Spleen (tissue), 11 donors: ENCODE measurements at regions not wholly inside any gene's neighbourhood (a gene's known extent, or its start where the extent isn't known, plus 50 kb on each side); places are given as distances from the start of the nearest gene placed in this dataset.

ENCODE experiments used
- DNase-seq: peaks from one replicate; pipeline ENCODE4 v3.0.0-alpha.2; 2020
- H3K27ac ChIP-seq, 8 donors: fragments of 200-600 bp; sonication (generic) in 7 of 8; 1 replicate in 4 of 8; 2 replicates in 4 of 8; pipeline versions ENCODE4 v1.5.0 to v1.8.0; 2016 to 2021; ENCODE audit warnings: inconsistent platforms in 4 of 8, mild to moderate bottlenecking in 4 of 8, moderate library complexity in 1 of 8
- H3K27me3 ChIP-seq, 7 donors: fragments of 200-600 bp; sonication (generic) in 6 of 7; replicated peaks in 1 of 7; 1 replicate in 4 of 7; 2 replicates in 3 of 7; pipeline versions ENCODE4 v1.5.0 to v1.8.0; 2016 to 2021; ENCODE audit warnings: inconsistent platforms in 3 of 7, mild to moderate bottlenecking in 1 of 7
- H3K36me3 ChIP-seq, 6 donors: fragments of 200-600 bp; sonication (generic) in 5 of 6; 1 replicate in 4 of 6; 2 replicates in 2 of 6; pipeline versions ENCODE4 v1.5.0 to v1.8.0; 2016 to 2021; ENCODE audit warnings: inconsistent platforms in 2 of 6
- H3K4me1 ChIP-seq, 6 donors: fragments of 200-600 bp; sonication (generic) in 5 of 6; 1 replicate in 3 of 6; 2 replicates in 3 of 6; pipeline versions ENCODE4 v1.5.0 to v1.8.0; 2016 to 2021; ENCODE audit warnings: inconsistent platforms in 3 of 6
- H3K4me3 ChIP-seq, 8 donors: fragments of 200-600 bp; sonication (generic) in 7 of 8; 1 replicate in 4 of 8; 2 replicates in 4 of 8; pipeline versions ENCODE4 v1.5.0 to v1.8.0; 2016 to 2021; ENCODE audit warnings: inconsistent platforms in 4 of 8, mild to moderate bottlenecking in 4 of 8, moderate library complexity in 2 of 8
- H3K9me3 ChIP-seq, 8 donors: fragments of 200-600 bp; sonication (generic) in 7 of 8; 1 replicate in 4 of 8; 2 replicates in 4 of 8; pipeline versions ENCODE4 v1.5.0 to v1.8.0; 2016 to 2021; ENCODE audit warnings: inconsistent platforms in 4 of 8
- CTCF ChIP-seq, 11 experiments: fragments of 200-600 bp in 7 of 11; fragments of 450-650 bp in 4 of 11; sonication (generic) in 4 of 11; IDR thresholded peaks in 8 of 11; conservative IDR thresholded peaks in 3 of 11; 1 replicate in 7 of 11; 2 replicates in 4 of 11; pipeline versions ENCODE4 v1.4.0 to v1.8.0; 2016 to 2021; ENCODE audit warnings: antibody characterized with exemption in 11 of 11, inconsistent platforms in 4 of 11, mild to moderate bottlenecking in 1 of 11
- POLR2A ChIP-seq, 3 donors: fragments of 450-650 bp; IDR thresholded peaks; one replicate each; pipeline ENCODE4 v1.5.1; 2017; ENCODE audit warnings: antibody characterized with exemption in 3 of 3, mild to moderate bottlenecking in 1 of 3
- POLR2AphosphoS5 ChIP-seq, 3 donors: sonication (generic); formaldehyde crosslinking; IDR thresholded peaks; one replicate each; pipeline ENCODE4 v1.5.1; 2017; ENCODE audit warnings: antibody characterized with exemption in 3 of 3
- whole genome bisulfite sequencing, 5 donors: extraction: QIAGEN DNeasy Blood & Tissue Kit in 3 of 5; methylation state at CpG; one replicate each; pipeline versions ENCODE4 v1.1.5 to v1.1.7; 2013 to 2018; 5-methylcytosine and 5-hydroxymethylcytosine counted together
- intact Hi-C: fragments of 100-400 bp; cut with DNase I; formaldehyde crosslinking; loops from one replicate; pipeline ENCODE4 v1.15.0; 2023; ENCODE audit warnings: low total_unique reads
- donor health status: healthy with polysubstance abuse.
- donor health status: DM: no; HTN: no; CAD: no; lungs with moderate emphysema.
- donor health status: DM: no; HTN: no; CAD: no.
- donor health status: Bipolar disorder and iron deficiency.
- donor health status: healthy.
- donor health status: DM: no; HTN: no; CAD: no.
- donor health status: DM: yes; HTN: yes; CAD: no.

- Histone ChIP-seq H3K36me3 (no peaks in the 10 kb centered on the region), H3K4me3 (no peak overlapping the region), H3K9me3 (peaks cover 0 to 8% (median 0%) of the 10 kb centered on the region in 8 donors), H3K27me3 (no peaks in the 10 kb centered on the region), H3K27ac (no peak overlapping the region), H3K4me1 (no peaks in the 10 kb centered on the region)
- intact Hi-C loops, result no loop called here
- TF ChIP-seq POLR2AphosphoS5 (IDR thresholded peaks at IDR 0.05) (no peak), CTCF (IDR thresholded peaks at IDR 0.05 in 8 of 11, conservative IDR thresholded peaks at IDR 0.05 in 3 of 11) (no peak), POLR2A (IDR thresholded peaks at IDR 0.05) (no peak)
- WGBS, 5 donors, result 44 to 53% (median 51%) methylated on average over 3 of the region's 3 CpGs
- DNase-seq, result no peak
These were observed 75.7 kb downstream of the IRX1 start for GRCh38 chr5:3671337-3671736.

DNA sequence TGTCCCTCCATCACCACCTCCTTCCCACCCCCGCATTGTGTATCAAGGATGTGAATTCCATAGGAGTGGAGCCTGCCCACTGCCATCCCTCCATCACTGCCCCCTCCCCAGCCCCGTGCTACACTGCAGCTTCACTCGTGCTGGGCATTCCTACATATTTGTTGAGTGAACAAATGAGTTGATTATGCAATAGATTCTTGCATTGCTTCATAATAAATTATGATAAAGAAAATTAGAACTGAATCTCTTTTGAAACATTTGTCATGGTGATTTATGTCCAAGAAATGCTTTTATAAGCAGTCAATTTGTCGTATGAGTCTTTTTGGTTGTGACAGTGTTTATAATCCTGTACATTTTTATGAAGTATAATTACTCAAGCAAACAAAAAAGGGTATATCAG, 83.2 kb downstream of the IRX1 start:
- H3K4me1 ChIP-seq, result no peaks in the 10 kb centered on the region
- intact Hi-C loops, result no loop called here
- WGBS, 5 donors, result 77 to 88% (median 86%) methylated on average over 4 of the region's 4 CpGs

DNA sequence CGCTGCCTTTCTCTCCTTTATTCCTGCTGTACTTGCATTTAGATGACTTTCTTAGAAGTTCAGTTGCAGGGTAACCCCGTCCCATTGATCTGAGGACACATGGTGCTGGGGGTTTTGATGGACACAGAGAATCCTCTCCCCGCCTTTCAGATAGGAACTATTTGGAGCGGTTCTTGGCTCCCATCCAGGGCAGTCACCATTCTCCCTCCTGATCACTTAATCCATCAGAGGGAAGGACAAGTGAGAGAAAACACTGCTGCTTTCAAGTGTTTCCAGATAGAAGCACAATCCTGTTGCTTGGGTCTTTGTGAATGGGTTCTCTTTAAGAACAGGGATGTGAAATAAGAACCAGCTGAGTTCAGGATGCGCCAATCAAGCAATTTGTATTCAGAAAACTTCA, 85.2 kb downstream of the IRX1 start:
- 70 to 90% (median 86%) methylated on average over 5 of the region's 5 CpGs for WGBS, 5 donors
- intact Hi-C loops, result no loop called here
- TF ChIP-seq POLR2A (IDR thresholded peaks at IDR 0.05), result no peak
- TF ChIP-seq POLR2AphosphoS5 (IDR thresholded peaks at IDR 0.05), result no peak
- TF ChIP-seq CTCF (IDR thresholded peaks at IDR 0.05 in 8 of 11, conservative IDR thresholded peaks at IDR 0.05 in 3 of 11), result no peak
- H3K36me3 ChIP-seq, result no peaks in the 10 kb centered on the region
- DNase-seq, result no peak
- H3K4me3 ChIP-seq, result no peak overlapping the region
- no peaks in the 10 kb centered on the region for H3K4me1 ChIP-seq
- no peaks in the 10 kb centered on the region for H3K27me3 ChIP-seq
- H3K9me3 ChIP-seq, result peaks cover 0 to 7% (median 0%) of the 10 kb centered on the region in 8 donors
- H3K27ac ChIP-seq, result no peak overlapping the region

More for the DNA sequence above, 83.2 kb downstream of the IRX1 start:
- DNase-seq, result no peak
- Histone ChIP-seq H3K27me3 (no peaks in the 10 kb centered on the region), H3K27ac (no peak overlapping the region), H3K4me3 (no peak overlapping the region), H3K36me3 (no peaks in the 10 kb centered on the region), H3K9me3 (peaks cover 0 to 7% (median 0%) of the 10 kb centered on the region in 8 donors)
- TF ChIP-seq POLR2AphosphoS5 (IDR thresholded peaks at IDR 0.05), result no peak
- TF ChIP-seq CTCF (IDR thresholded peaks at IDR 0.05 in 8 of 11, conservative IDR thresholded peaks at IDR 0.05 in 3 of 11), result no peak
- TF ChIP-seq POLR2A (IDR thresholded peaks at IDR 0.05), result no peak

GRCh38 chr5:3684118-3684517, 88.5 kb downstream of the IRX1 start:
- Histone ChIP-seq H3K4me3 (no peak overlapping the region), H3K9me3 (no peaks in the 10 kb centered on the region), H3K27me3 (no peaks in the 10 kb centered on the region), H3K36me3 (no peaks in the 10 kb centered on the region), H3K4me1 (no peaks in the 10 kb centered on the region), H3K27ac (no peak overlapping the region)
- DNase-seq, result no peak
- TF ChIP-seq POLR2A (IDR thresholded peaks at IDR 0.05), result no peak
- TF ChIP-seq POLR2AphosphoS5 (IDR thresholded peaks at IDR 0.05), result no peak
- no peak for TF ChIP-seq CTCF (IDR thresholded peaks at IDR 0.05 in 8 of 11, conservative IDR thresholded peaks at IDR 0.05 in 3 of 11)
- intact Hi-C loops, result no loop called here
- 81 to 90% (median 85%) methylated on average over 13 of the region's 13 CpGs for WGBS, 5 donors
